GM12878 (cell line): ENCODE measurements at regions not wholly inside any gene's neighbourhood (a gene's known extent, or its start where the extent isn't known, plus 50 kb on each side); places are given as distances from the start of the nearest gene placed in this dataset.

Source experiments
- ATAC-seq: fragments of 200-7000 bp; cut with Tn5 transposase; 3 replicates; pipeline ENCODE4 v1.9.1; 2020; ENCODE audit warnings: mild to moderate bottlenecking, moderate library complexity
- BruUV-seq: library from RNA; stranded (reverse); fragments of 400-500 nt; replicated peaks from 2 replicates; lab custom pipeline; 2021; lab: Mats Ljungman, UMichigan
- CTCF ChIA-PET: fragments of 300-600 bp; sonication (Branson Sonifier 250); formaldehyde crosslinking; extraction: SDS; loops from one replicate; lab custom pipeline; 2021; ENCODE audit warnings: inconsistent platforms; lab: Yijun Ruan, JAX
- POLR2A ChIA-PET: fragments of 350-600 bp; formaldehyde crosslinking; extraction: SDS; loops from one replicate; lab custom pipeline; 2021; ENCODE audit warnings: inconsistent platforms; lab: Charles Lee
- RAD21 ChIA-PET: fragments of 300-600 bp; sonication (Branson Sonifier 250); formaldehyde crosslinking; loops from one replicate; lab custom pipeline; 2023; ENCODE audit warnings: antibody characterized with exemption; ENCODE audit not compliant: unreplicated experiment; lab: Charles Lee
- SMC1A ChIA-PET: fragments of 300-600 bp; sonication (Branson Sonifier 250); formaldehyde crosslinking; loops from one replicate; lab custom pipeline; 2023; ENCODE audit not compliant: unreplicated experiment, uncharacterized antibody; lab: Charles Lee
- DNase-seq: peaks from one replicate; pipeline ENCODE4 v3.0.0-alpha.2; 2011; ENCODE audit warnings: low read depth, low spot score
- FAIRE-seq: peaks from 3 replicates; lab custom pipeline; 2011; peaks lifted over from hg19 to GRCh38; lab: Jason Lieb, UNC
- H2AFZ ChIP-seq: 2 replicates; pipeline ENCODE4 v1.6.0; 2011; ENCODE audit warnings: low read depth, low read length, control low read depth; ENCODE audit not compliant: control insufficient read depth
- H3K27ac ChIP-seq: 2 replicates; pipeline ENCODE4 v1.5.1; 2011; ENCODE audit warnings: control low read depth; ENCODE audit not compliant: control insufficient read depth, insufficient read depth
- H3K27me3 ChIP-seq, 2 experiments: replicated peaks in 1 of 2; 2 replicates each; pipeline versions ENCODE4 v1.6.0 to v1.6.1; 2011; ENCODE audit warnings: low read length in 1 of 2; ENCODE audit not compliant: control insufficient read depth in 2 of 2, insufficient read depth in 2 of 2
- H3K36me3 ChIP-seq, 2 experiments: 2 replicates each; pipeline ENCODE4 v1.5.1; 2011; ENCODE audit warnings: low read length in 1 of 2; ENCODE audit not compliant: control insufficient read depth in 2 of 2, insufficient read depth in 2 of 2
- H3K4me1 ChIP-seq: 2 replicates; pipeline ENCODE4 v1.6.1; 2011; ENCODE audit warnings: mild to moderate bottlenecking, low read length, moderate library complexity, mixed read lengths; ENCODE audit not compliant: control insufficient read depth, insufficient read depth
- H3K4me2 ChIP-seq: 2 replicates; pipeline ENCODE4 v1.6.0; 2011; ENCODE audit warnings: control low read depth; ENCODE audit not compliant: control insufficient read depth, insufficient read depth
- H3K4me3 ChIP-seq: fragments of 200-600 bp; sonication (generic); 2 replicates; pipeline ENCODE4 v1.5.1; 2016
- H3K79me2 ChIP-seq: 2 replicates; pipeline ENCODE4 v1.6.0; 2011; ENCODE audit warnings: low read length; ENCODE audit not compliant: control insufficient read depth, insufficient read depth
- H3K9ac ChIP-seq: 2 replicates; pipeline ENCODE4 v1.8.0; 2011; ENCODE audit warnings: low read length, control low read depth, mixed read lengths; ENCODE audit not compliant: control insufficient read depth, insufficient read depth
- H3K9me3 ChIP-seq: replicated peaks from 3 replicates; pipeline ENCODE4 v1.5.1; 2011; ENCODE audit warnings: mild to moderate bottlenecking, low read length; ENCODE audit not compliant: control insufficient read depth, insufficient read depth
- H4K20me1 ChIP-seq: 2 replicates; pipeline ENCODE4 v1.6.0; 2011; ENCODE audit not compliant: control insufficient read depth, insufficient read depth
- BCL11A ChIP-seq: IDR thresholded peaks from 2 replicates; pipeline ENCODE4 v1.6.1; 2011; ENCODE audit warnings: low read depth, low read length
- BHLHE40 ChIP-seq, 2 experiments: fragments of 450-650 bp in 1 of 2; IDR thresholded peaks; 2 replicates each; pipeline ENCODE4 v1.6.1; 2011 to 2017; ENCODE audit warnings: low read depth in 2 of 2, borderline replicate concordance in 1 of 2, improper control_type of control experiment in 1 of 2, low read length in 1 of 2, mild to moderate bottlenecking in 1 of 2
- E2F4 ChIP-seq: IDR thresholded peaks from 2 replicates; pipeline ENCODE4 v1.6.1; 2012; ENCODE audit warnings: low read depth, low read length, improper control_type of control experiment
- MEF2B ChIP-seq: fragments of 450-650 bp; IDR thresholded peaks from 2 replicates; pipeline ENCODE4 v1.6.1; 2018; ENCODE audit warnings: mild to moderate bottlenecking, moderate library complexity; ENCODE audit not compliant: partially characterized antibody, poor library complexity, severe bottlenecking
- MTA2 ChIP-seq: fragments of 450-650 bp; IDR thresholded peaks from 2 replicates; pipeline ENCODE4 v1.6.1; 2016; ENCODE audit warnings: low read depth, mild to moderate bottlenecking, moderate library complexity
- TAF1 ChIP-seq: IDR thresholded peaks from 2 replicates; pipeline ENCODE4 v1.6.1; 2011; ENCODE audit warnings: mild to moderate bottlenecking, low read depth, low read length, borderline replicate concordance
- TARDBP ChIP-seq: IDR thresholded peaks from 2 replicates; pipeline ENCODE4 v1.6.1; 2016; ENCODE audit warnings: borderline replicate concordance
- ZNF687 ChIP-seq: fragments of 450-650 bp; IDR thresholded peaks from 2 replicates; pipeline ENCODE4 v1.6.1; 2017; ENCODE audit warnings: mild to moderate bottlenecking, moderate library complexity
- WGBS: methylation state at CpG from one replicate; pipeline ENCODE4 v1.1.6; 2016; ENCODE audit warnings: low lambda C conversion rate; ENCODE audit not compliant: insufficient replicate concordance, insufficient coverage; ENCODE audit errors: missing lambda C conversion rate; 5-methylcytosine and 5-hydroxymethylcytosine counted together
- in situ Hi-C: fragments of 300-500 bp; cut with MboI; formaldehyde crosslinking; loops from 9 replicates; pipeline ENCODE4 v1.14.3; 2018; ENCODE audit warnings: mixed read lengths
- intact Hi-C: fragments of 100-400 bp; cut with micrococcal nuclease; formaldehyde crosslinking; loops from one replicate; pipeline ENCODE4 v1.14.2; 2022; ENCODE audit not compliant: unreplicated experiment
- TF ChIP-seq, protein P1 (sequence below): fragments of 450-650 bp; IDR thresholded peaks from 2 replicates; pipeline ENCODE4 v1.6.1; 2017; ENCODE audit warnings: borderline replicate concordance

DNA sequence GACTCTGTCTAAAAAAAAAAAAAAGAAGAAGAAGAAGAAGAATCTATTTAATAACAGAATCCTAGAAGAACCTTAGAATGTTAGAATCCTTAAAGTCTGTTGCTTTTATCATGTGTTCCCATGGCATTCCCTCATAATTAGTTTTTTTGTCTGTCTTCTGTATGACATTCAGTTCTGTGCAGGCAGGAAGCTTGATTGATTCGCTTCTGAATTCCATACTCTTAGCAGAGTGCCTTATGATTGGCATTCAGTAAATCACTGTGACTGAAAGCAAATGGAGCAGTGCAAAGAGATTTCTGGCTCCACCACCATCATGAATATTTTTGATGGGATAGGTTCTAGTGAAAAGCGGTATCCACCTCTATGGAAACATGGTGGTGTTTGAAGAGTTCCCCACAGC lies 1065.9 kb upstream of the RBFOX1 start (continued):
- TF ChIP-seq BHLHE40 (IDR thresholded peaks at IDR 0.05; ENCODE audit: borderline replicate concordance in 1 of 2, low read depth in 2 of 2, low read length in 1 of 2) (no peak), TARDBP (no peak), BCL11A (no peak)

DNA sequence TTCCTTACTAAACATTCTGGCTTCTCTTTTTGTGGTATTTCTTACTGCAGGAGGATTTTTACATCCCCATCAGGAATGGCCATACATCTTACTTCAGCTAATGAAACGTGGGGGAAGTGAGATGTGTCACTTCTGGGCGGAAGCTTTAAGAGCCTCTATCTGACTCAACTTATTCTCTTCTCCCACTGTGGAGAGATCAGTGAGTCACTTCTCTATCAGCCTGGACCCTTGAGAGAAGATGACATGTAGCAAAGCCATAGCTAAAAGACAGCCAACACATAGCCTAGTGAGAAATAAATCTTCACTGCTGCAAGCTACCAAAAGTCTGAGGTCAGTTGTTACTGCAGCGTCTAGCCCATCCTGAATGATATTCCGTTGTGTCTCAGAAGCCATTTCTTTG lies 1066.7 kb upstream of the RBFOX1 start:
- 36% methylated on average over 4 of the region's 4 CpGs for WGBS
- no peaks in the 10 kb centered on the region for H3K36me3 ChIP-seq
- no peaks in the 10 kb centered on the region for H4K20me1 ChIP-seq
- no peak overlapping the region for H2AFZ ChIP-seq
- no peaks in the 10 kb centered on the region for H3K9me3 ChIP-seq
- in situ Hi-C loops (no loop called here), intact Hi-C loops (no loop called here)
- no peaks in the 10 kb centered on the region for H3K79me2 ChIP-seq
- no peak overlapping the region for H3K9ac ChIP-seq
- H3K4me2 ChIP-seq, result no peak overlapping the region
- ATAC-seq (no peak), FAIRE-seq (no peak), DNase-seq (no peak)
- TF ChIP-seq E2F4 (no peak), TAF1 (no peak), MEF2B (no peak), MTA2 (no peak), ZNF687 (no peak)
- TF ChIP-seq, protein P1, sequence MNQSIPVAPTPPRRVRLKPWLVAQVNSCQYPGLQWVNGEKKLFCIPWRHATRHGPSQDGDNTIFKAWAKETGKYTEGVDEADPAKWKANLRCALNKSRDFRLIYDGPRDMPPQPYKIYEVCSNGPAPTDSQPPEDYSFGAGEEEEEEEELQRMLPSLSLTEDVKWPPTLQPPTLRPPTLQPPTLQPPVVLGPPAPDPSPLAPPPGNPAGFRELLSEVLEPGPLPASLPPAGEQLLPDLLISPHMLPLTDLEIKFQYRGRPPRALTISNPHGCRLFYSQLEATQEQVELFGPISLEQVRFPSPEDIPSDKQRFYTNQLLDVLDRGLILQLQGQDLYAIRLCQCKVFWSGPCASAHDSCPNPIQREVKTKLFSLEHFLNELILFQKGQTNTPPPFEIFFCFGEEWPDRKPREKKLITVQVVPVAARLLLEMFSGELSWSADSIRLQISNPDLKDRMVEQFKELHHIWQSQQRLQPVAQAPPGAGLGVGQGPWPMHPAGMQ, result no peak
- CTCF ChIA-PET, result no interaction called here
- H3K4me1 ChIP-seq, result no peaks in the 10 kb centered on the region
- H3K27me3 ChIP-seq, result no peaks in the 10 kb centered on the region
- no peak overlapping the region for H3K4me3 ChIP-seq
- SMC1A ChIA-PET, result no interaction called here
- BruUV-seq, result no TSS peak
- RAD21 ChIA-PET, result no interaction called here
- H3K27ac ChIP-seq, result no peak overlapping the region
- POLR2A ChIA-PET, result no interaction called here
